Omental fat pad (tissue), 3 donors: ENCODE measurements at regions not wholly inside any gene's neighbourhood (a gene's known extent, or its start where the extent isn't known, plus 50 kb on each side); places are given as distances from the start of the nearest gene placed in this dataset.

Experiments used
- ATAC-seq: fragments of 150-250 bp; one replicate; pipeline ENCODE4 v1.9.1; 2016; ENCODE audit warnings: mild to moderate bottlenecking, moderate library complexity; ENCODE audit not compliant: low FRiP score
- DNase-seq: peaks from one replicate; pipeline ENCODE4 v3.0.0-alpha.2; 2019; ENCODE audit warnings: low spot score
- TF ChIP-seq, protein P1 (sequence below), 3 donors: fragments of 450-650 bp; IDR thresholded peaks; one replicate each; pipeline ENCODE4 v1.5.1; 2016 to 2017; ENCODE audit warnings: antibody characterized with exemption in 3 of 3, mild to moderate bottlenecking in 3 of 3, moderate library complexity in 2 of 3

DNA sequence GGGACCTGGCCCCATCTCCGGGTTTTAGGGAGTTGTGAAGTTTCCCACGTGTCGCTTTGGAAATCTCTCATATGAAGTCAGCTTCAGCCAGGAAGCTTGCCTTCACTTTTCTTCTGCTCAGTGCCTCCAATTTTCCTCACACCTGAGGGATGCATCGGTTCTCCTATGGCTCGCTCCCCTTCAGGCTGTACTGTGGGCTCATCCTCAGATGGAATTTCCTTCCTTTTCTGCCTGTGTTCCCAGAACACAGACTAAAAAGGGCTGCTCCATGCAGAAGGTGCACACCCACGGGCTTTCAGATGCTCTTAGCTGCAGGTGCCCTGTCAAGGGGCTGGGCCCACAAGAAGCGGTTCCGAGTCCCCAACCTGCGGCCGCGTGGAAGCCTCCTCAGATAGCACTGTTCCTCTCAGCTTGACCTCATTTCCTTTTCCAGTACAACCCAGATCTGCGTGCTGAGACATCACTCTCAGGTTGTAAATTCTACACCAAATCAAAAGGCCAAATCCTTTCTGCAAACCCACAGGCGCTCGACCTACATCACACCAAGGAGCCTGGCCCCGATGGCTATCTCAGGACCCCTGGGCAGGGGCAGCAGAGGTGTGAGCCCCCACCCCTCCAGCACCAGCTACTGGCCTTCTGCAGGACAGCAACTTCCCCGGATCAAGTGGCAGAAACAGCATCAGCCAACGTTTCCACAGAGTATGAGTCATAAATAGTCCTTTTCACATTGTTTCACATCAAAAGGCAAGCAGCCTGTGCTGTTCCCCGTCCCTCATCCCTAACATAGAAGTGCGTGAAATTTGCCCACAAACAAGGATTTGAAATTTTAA lies 275.9 kb downstream of the ZNF536 start:
- DNase-seq (no peak), ATAC-seq (no peak)
- TF ChIP-seq, protein P1, sequence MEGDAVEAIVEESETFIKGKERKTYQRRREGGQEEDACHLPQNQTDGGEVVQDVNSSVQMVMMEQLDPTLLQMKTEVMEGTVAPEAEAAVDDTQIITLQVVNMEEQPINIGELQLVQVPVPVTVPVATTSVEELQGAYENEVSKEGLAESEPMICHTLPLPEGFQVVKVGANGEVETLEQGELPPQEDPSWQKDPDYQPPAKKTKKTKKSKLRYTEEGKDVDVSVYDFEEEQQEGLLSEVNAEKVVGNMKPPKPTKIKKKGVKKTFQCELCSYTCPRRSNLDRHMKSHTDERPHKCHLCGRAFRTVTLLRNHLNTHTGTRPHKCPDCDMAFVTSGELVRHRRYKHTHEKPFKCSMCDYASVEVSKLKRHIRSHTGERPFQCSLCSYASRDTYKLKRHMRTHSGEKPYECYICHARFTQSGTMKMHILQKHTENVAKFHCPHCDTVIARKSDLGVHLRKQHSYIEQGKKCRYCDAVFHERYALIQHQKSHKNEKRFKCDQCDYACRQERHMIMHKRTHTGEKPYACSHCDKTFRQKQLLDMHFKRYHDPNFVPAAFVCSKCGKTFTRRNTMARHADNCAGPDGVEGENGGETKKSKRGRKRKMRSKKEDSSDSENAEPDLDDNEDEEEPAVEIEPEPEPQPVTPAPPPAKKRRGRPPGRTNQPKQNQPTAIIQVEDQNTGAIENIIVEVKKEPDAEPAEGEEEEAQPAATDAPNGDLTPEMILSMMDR (IDR thresholded peaks at IDR 0.05), result no peak

DNA sequence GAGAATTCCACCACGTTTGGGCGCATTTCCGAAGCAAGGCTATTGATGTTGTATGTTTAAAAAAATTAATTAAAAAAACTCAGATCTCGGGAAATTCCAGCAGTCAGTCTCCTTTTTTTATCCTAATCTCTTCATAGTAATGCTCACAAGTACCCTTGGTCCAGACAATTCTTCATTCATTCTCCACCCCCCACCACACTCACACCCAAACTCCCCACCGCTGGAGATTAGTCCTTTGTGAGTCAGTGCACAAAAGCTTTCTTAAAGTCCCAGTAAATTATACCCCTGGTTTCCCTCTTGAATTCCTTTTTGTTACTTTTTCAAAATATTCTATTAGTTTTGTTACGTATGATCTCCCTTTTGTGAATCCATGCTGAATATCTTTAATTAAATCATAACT lies 274.6 kb downstream of the ZNF536 start:
- TF ChIP-seq, protein P1 (IDR thresholded peaks at IDR 0.05), result no peak
- ATAC-seq, result no peak
- DNase-seq, result no peak

DNA sequence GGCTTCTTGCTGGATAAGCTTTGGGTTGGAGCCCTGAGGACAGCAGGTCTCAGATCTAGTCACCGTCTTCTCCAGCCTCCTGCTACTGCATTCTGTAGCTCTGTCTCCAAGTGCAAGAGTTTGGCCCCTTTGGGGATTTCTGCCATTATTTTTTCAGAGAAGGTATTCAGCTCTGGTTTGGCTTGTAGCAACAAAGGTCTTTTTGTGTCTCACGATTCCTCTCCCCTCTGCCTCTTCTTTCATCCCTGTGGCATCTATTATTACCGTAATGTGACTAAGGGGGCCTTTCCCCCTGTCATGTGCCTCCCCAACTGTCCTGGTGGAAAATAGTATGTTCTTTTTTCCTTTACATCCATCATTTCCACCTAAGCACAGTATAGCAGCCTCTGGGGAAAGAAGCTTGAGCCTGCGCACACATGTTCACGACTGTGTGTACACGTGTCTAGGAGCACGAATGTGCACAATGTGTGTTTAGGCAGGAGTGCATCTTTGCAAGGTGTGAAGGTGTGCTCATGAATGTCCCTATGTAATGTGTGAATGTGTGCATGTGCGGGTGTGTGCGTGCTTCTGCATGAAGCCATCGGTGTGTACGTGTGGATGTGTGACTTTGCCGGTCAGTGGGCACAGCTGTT lies 273.9 kb downstream of the ZNF536 start:
- ATAC-seq (no peak), DNase-seq (no peak)

DNA sequence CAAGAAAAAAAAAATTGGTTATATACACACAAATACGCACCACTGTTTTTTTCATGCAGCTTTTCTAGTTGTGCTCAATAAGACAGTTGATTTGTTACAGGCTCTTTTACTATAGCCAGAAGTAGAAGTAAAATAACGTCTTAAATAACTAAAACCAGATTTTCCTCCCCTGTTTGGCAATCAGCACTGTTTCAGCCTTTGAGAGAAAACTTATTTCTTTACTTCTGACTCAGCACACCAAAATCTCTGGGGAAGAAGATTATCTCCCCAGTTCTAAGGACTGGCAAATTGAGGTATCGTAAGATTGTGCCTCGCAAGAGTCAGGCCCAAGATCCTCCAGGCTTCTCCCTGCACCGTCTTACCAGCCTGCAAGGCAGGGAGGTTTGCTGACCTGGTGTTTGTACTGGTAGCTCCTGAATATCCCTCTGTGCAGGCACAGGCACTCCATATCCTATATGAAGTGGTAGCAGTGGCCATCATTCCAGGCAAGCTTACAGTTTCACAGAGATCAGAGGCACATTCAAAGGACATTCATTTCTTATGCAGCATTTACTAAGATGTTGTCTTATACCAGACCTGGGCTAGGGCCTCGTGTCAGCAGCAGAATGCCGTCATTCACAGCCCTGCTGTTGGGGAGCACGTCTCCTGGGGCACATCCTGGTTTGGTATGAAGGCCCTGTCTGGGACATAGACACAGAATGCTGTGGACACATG lies 268.2 kb downstream of the ZNF536 start:
- DNase-seq, result no peak
- TF ChIP-seq, protein P1 (IDR thresholded peaks at IDR 0.05), result no peak
- no peak for ATAC-seq

More for the DNA sequence above, 273.9 kb downstream of the ZNF536 start:
- TF ChIP-seq, protein P1 (IDR thresholded peaks at IDR 0.05), result no peak

DNA sequence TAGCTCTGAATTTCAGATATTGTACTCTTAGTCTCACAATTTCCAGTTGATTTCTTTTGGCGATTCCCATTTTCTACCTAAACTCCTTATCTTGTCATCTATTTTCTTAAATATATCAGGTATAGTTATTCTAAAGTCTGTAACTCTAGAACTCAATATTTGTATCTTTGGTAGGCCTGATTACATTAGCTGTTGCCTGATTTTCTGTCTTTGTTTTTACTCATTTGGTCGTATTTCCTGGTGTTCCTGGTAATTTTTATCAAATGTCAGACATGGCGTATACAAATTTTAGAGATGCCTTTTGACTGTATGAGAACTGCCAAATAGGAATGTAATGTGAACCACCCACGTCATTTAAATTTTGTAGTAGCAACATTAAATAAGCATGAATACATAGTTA lies 266.7 kb downstream of the ZNF536 start:
- no peak for DNase-seq
- TF ChIP-seq, protein P1 (IDR thresholded peaks at IDR 0.05), result no peak
- no peak for ATAC-seq

DNA sequence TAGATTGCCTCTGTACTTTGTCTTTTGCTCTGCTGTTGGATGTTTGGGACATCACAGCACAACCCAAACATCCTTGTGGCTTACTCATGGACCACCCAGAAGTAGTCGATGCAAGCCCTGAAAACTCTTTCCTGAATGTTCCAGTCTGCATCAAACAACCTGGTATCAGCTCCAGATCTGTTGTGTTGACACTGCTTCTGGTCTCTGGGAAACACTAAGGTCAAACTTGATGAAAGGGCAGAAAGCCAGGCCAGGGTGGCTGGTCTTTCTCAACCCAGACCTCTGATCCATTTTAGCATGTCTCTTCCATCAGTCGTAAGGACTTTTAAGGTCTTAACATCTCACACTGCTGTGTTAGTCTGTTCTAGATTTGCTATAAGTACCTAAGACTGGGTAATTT lies 265.7 kb downstream of the ZNF536 start:
- TF ChIP-seq, protein P1 (IDR thresholded peaks at IDR 0.05), result no peak
- no peak for ATAC-seq
- DNase-seq, result no peak
